Loucy (cell line): ENCODE measurements at regions not wholly inside any gene's neighbourhood (a gene's known extent, or its start where the extent isn't known, plus 50 kb on each side); places are given as distances from the start of the nearest gene placed in this dataset.

Source experiments
- CTCF ChIP-seq: fragments of 200-600 bp; sonication (generic); conservative IDR thresholded peaks from 2 replicates; pipeline ENCODE4 v1.5.1; 2014; ENCODE audit warnings: mild to moderate bottlenecking, antibody characterized with exemption, low read length
- EZH2phosphoT487 ChIP-seq: fragments of 200-600 bp; IDR thresholded peaks from 2 replicates; pipeline ENCODE4 v1.6.1; 2018; ENCODE audit warnings: antibody characterized with exemption, mild to moderate bottlenecking, moderate library complexity, borderline replicate concordance

GRCh38 chr5:155759984-155760383 is 567.0 kb upstream of the SGCD start:
- TF ChIP-seq CTCF (no peak), EZH2phosphoT487 (no peak)
